ENCODE measurements at regions not wholly inside any gene's neighbourhood (a gene's known extent, or its start where the extent isn't known, plus 50 kb on each side); places are given as distances from the start of the nearest gene placed in this dataset.
"Not testable (repeated sequence)": the region's sequence is repeated elsewhere in the genome, so short reads cannot be mapped to it uniquely, and the experiment has no call there.

DNA sequence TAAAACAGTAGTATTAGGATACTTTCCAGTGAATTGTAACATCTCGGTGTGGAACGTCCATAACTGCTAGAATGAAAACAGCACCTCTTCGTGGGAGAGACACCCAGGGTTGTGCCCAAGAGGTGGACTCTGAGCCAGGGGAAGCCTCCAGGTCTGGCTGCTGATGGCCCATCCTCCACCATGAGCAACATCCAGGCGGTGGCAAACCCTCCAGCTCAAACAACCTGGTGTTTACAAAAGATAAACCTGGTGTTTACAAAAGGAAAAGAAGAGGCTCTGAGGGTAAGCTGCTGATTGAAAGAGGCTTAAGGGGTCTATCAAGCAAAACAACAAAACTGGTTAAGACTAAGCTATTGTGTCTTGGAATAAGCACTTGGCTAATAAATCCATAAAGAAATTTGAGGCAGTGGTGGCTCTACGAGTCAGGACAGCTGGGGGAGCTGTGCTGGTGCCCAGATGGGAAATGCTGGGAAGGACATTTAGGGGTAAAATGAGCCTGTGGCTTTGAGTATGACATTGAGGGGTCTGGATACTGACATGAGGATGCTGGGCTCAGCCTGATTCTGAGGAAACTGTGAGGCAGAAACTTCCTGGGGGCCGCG is 909.0 kb downstream of the BRD1 start:
- Histone ChIP-seq H3K4me1 (ENCODE audit: control insufficient read depth, insufficient read depth, low read length) (no peaks in the 10 kb centered on the region), H3K27ac (ENCODE audit: extremely low read depth, low read depth, low read length) (no peak overlapping the region), H3K9me3 (ENCODE audit: control insufficient read depth, insufficient read depth, low read depth, low read length) (no peaks in the 10 kb centered on the region), H3K4me3 (ENCODE audit: low read depth, low read length) (no peak overlapping the region), H3K36me3 (ENCODE audit: control insufficient read depth in 2 of 2, insufficient read depth in 1 of 2, low read length in 2 of 2) (no peaks in the 10 kb centered on the region)
- ChIA-PET POLR2A (no interaction called here), CTCF (interaction anchor here (0.7 kb wide), 1 partner anchor 386 kb away, joined by 4 read pairs; no protein-coding TSS in a partner anchor)
- TF ChIP-seq ZNF266 (tag by site-specific recombination; IDR thresholded peaks at IDR 0.05; ENCODE audit: low read depth) (no peak), ZNF596 (tag by site-specific recombination; IDR thresholded peaks at IDR 0.05) (no peak), RBAK (tag by site-specific recombination; IDR thresholded peaks at IDR 0.05) (no peak), SCRT2 (tag by site-specific recombination; IDR thresholded peaks at IDR 0.05) (no peak)
- TF ChIP-seq, protein P1, sequence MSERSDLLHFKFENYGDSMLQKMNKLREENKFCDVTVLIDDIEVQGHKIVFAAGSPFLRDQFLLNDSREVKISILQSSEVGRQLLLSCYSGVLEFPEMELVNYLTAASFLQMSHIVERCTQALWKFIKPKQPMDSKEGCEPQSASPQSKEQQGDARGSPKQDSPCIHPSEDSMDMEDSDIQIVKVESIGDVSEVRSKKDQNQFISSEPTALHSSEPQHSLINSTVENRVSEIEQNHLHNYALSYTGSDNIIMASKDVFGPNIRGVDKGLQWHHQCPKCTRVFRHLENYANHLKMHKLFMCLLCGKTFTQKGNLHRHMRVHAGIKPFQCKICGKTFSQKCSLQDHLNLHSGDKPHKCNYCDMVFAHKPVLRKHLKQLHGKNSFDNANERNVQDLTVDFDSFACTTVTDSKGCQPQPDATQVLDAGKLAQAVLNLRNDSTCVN (tag by site-specific recombination; optimal IDR thresholded peaks at IDR 0.05), result no peak

DNA sequence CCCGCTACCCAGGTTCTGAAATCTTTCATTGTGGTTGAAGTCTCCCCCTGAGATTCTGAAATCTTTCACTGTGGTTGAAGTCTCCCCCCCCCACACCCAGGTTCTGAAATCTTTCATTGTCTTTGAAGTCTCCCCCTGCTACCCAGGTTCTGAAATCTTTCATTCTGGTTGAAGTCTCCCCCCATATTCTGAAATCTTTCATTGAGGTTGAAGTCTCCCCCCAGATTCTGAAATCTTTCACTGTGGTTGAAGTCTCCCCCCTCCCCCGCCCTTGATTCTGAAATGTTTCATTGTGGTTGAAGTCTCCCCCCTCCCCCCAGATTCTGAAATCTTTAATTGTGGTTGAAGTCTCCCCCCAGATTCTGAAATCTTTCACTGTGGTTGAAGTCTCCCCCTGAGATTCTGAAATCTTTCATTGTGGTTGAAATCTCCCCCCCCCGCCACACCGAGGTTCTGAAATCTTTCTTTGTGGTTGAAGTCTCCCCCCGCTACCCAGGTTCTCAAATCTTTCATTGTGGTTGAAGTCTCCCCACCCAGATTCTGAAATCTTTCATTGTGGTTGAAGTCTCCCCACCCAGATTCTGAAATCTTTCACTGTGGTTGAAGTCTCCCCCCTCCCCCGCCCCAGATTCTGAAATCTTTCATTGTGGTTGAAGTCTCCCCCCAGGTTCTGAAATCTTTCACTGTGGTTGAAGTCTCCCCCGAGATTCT is 915.2 kb downstream of the BRD1 start:
- POLR2A ChIA-PET; H3K4me3 ChIP-seq (ENCODE audit: low read depth, low read length); H3K27ac ChIP-seq (ENCODE audit: extremely low read depth, low read depth, low read length); CTCF ChIA-PET; H3K4me1 ChIP-seq (ENCODE audit: control insufficient read depth, insufficient read depth, low read length); H3K36me3 ChIP-seq (ENCODE audit: control insufficient read depth in 2 of 2, insufficient read depth in 1 of 2, low read length in 2 of 2); H3K9me3 ChIP-seq (ENCODE audit: control insufficient read depth, insufficient read depth, low read depth, low read length): not testable (repeated sequence)

DNA sequence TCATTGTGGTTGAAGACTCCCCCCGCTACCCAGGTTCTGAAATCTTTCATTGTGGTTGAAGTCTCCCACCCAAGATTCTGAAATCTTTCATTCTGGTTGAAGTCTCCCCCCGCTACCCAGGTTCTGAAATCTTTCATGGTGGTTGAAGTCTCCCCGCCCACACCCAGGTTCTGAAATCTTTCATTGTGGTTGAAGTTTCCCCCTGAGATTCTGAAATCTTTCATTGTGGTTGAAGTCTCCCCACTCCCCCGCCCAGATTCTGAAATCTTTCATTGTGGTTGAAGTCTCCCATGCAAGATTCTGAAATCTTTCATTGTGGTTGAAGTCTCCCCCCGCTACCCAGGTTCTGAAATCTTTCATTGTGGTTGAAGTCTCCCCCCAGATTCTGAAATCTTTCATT is 916.0 kb downstream of the BRD1 start:
- H3K4me3 ChIP-seq (ENCODE audit: low read depth, low read length); POLR2A ChIA-PET; H3K27ac ChIP-seq (ENCODE audit: extremely low read depth, low read depth, low read length); H3K9me3 ChIP-seq (ENCODE audit: control insufficient read depth, insufficient read depth, low read depth, low read length); H3K36me3 ChIP-seq (ENCODE audit: control insufficient read depth in 2 of 2, insufficient read depth in 1 of 2, low read length in 2 of 2); CTCF ChIA-PET; H3K4me1 ChIP-seq (ENCODE audit: control insufficient read depth, insufficient read depth, low read length): not testable (repeated sequence)

DNA sequence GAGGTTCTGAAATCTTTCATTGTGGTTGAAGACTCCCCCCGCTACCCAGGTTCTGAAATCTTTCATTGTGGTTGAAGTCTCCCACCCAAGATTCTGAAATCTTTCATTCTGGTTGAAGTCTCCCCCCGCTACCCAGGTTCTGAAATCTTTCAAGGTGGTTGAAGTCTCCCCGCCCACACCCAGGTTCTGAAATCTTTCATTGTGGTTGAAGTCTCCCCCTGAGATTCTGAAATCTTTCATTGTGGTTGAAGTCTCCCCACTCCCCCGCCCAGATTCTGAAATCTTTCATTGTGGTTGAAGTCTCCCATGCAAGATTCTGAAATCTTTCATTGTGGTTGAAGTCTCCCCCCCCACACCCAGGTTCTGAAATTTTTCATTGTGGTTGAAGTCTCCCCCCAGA is 916.6 kb downstream of the BRD1 start:
- POLR2A ChIA-PET; CTCF ChIA-PET; H3K4me1 ChIP-seq (ENCODE audit: control insufficient read depth, insufficient read depth, low read length); H3K27ac ChIP-seq (ENCODE audit: extremely low read depth, low read depth, low read length); H3K36me3 ChIP-seq (ENCODE audit: control insufficient read depth in 2 of 2, insufficient read depth in 1 of 2, low read length in 2 of 2); H3K4me3 ChIP-seq (ENCODE audit: low read depth, low read length); H3K9me3 ChIP-seq (ENCODE audit: control insufficient read depth, insufficient read depth, low read depth, low read length): not testable (repeated sequence)

DNA sequence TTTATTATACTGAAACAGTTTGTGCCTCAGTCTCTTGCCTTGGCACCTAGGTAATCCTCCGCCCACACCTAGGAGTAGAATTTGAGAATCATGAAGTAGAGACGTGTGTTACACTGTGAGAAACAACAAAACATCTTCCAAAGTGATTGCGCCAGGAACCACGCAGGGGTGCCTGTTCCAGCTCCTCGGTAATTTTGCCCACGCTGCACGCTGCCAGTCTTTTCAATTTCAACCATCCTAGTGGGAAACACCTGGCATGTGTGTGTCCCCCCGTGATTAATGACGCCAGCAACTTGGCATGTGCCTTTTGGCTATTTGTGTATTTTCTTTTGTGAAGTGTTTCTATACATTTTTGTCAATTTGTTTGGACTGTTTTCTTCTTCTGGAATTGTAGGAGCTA is 919.1 kb downstream of the BRD1 start:
- Histone ChIP-seq H3K27ac (ENCODE audit: extremely low read depth, low read depth, low read length) (no peak overlapping the region), H3K36me3 (ENCODE audit: control insufficient read depth in 2 of 2, insufficient read depth in 1 of 2, low read length in 2 of 2) (no peaks in the 10 kb centered on the region), H3K4me3 (ENCODE audit: low read depth, low read length) (no peak overlapping the region), H3K9me3 (ENCODE audit: control insufficient read depth, insufficient read depth, low read depth, low read length) (no peaks in the 10 kb centered on the region), H3K4me1 (ENCODE audit: control insufficient read depth, insufficient read depth, low read length) (no peaks in the 10 kb centered on the region)
- ChIA-PET POLR2A (no interaction called here), CTCF (interaction anchor here (0.6 to 0.8 kb wide), 4 partner anchors 8 to 816 kb away, joined by 3 to 6 read pairs (median 4); no protein-coding TSS in a partner anchor)
- TF ChIP-seq GLI4 (tag by site-specific recombination; IDR thresholded peaks at IDR 0.05), result no peak
- TF ChIP-seq ZNF202 (tag by site-specific recombination; IDR thresholded peaks at IDR 0.05; ENCODE audit: borderline replicate concordance), result no peak
- no peak for TF ChIP-seq ZNF585B (tag by site-specific recombination; IDR thresholded peaks at IDR 0.05)

DNA sequence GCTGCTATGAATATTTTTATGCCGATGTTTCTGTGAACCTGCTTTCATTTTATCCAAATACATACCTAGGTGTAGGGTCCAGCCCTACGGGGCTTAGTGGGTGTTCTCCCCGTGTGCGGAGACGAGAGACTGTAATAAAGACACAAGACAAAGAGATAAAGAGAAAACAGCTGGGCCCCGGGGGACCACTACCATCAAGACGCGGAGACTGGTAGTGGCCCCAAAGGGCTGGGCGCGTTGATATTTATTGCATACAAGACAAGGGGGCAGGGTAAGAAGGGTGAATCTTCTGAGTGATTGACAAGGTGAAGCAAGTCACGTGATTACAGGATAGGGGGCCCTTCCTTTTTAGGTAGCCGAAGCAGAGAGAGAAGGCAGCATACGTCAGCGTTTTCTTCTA is 920.1 kb downstream of the BRD1 start:
- no peaks in the 10 kb centered on the region for H3K4me1 ChIP-seq (ENCODE audit: control insufficient read depth, insufficient read depth, low read length)
- no peak overlapping the region for H3K4me3 ChIP-seq (ENCODE audit: low read depth, low read length)
- H3K36me3 ChIP-seq (ENCODE audit: control insufficient read depth in 2 of 2, insufficient read depth in 1 of 2, low read length in 2 of 2), result no peaks in the 10 kb centered on the region
- no peak overlapping the region for H3K27ac ChIP-seq (ENCODE audit: extremely low read depth, low read depth, low read length)
- ChIA-PET CTCF (interaction anchor here (1.1 kb wide), 1 partner anchor 398 kb away, joined by 3 read pairs; no protein-coding TSS in a partner anchor), POLR2A (no interaction called here)
- H3K9me3 ChIP-seq (ENCODE audit: control insufficient read depth, insufficient read depth, low read depth, low read length), result no peaks in the 10 kb centered on the region
- TF ChIP-seq, protein P2, sequence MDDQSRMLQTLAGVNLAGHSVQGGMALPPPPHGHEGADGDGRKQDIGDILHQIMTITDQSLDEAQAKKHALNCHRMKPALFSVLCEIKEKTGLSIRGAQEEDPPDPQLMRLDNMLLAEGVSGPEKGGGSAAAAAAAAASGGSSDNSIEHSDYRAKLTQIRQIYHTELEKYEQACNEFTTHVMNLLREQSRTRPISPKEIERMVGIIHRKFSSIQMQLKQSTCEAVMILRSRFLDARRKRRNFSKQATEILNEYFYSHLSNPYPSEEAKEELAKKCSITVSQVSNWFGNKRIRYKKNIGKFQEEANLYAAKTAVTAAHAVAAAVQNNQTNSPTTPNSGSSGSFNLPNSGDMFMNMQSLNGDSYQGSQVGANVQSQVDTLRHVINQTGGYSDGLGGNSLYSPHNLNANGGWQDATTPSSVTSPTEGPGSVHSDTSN (CRISPR knock-in tag; IDR thresholded peaks at IDR 0.05), result no peak
- TF ChIP-seq, protein P3, sequence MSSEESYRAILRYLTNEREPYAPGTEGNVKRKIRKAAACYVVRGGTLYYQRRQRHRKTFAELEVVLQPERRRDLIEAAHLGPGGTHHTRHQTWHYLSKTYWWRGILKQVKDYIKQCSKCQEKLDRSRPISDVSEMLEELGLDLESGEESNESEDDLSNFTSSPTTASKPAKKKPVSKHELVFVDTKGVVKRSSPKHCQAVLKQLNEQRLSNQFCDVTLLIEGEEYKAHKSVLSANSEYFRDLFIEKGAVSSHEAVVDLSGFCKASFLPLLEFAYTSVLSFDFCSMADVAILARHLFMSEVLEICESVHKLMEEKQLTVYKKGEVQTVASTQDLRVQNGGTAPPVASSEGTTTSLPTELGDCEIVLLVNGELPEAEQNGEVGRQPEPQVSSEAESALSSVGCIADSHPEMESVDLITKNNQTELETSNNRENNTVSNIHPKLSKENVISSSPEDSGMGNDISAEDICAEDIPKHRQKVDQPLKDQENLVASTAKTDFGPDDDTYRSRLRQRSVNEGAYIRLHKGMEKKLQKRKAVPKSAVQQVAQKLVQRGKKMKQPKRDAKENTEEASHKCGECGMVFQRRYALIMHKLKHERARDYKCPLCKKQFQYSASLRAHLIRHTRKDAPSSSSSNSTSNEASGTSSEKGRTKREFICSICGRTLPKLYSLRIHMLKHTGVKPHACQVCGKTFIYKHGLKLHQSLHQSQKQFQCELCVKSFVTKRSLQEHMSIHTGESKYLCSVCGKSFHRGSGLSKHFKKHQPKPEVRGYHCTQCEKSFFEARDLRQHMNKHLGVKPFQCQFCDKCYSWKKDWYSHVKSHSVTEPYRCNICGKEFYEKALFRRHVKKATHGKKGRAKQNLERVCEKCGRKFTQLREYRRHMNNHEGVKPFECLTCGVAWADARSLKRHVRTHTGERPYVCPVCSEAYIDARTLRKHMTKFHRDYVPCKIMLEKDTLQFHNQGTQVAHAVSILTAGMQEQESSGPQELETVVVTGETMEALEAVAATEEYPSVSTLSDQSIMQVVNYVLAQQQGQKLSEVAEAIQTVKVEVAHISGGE (tag by site-specific recombination; conservative IDR thresholded peaks at IDR 0.05; ENCODE audit: low read depth), result no peak
- TF ChIP-seq ZNF132 (tag by site-specific recombination; IDR thresholded peaks at IDR 0.05; ENCODE audit: borderline replicate concordance), result no peak
- no peak for TF ChIP-seq ZNF121 (tag by site-specific recombination; IDR thresholded peaks at IDR 0.05)
- no peak for TF ChIP-seq ZNF19 (tag by site-specific recombination; IDR thresholded peaks at IDR 0.05; ENCODE audit: low read depth)
- no peak for TF ChIP-seq ZNF626 (tag by site-specific recombination; IDR thresholded peaks at IDR 0.05)
- no peak for TF ChIP-seq ZNF169 (tag by site-specific recombination; IDR thresholded peaks at IDR 0.05)
